Endothelial cell (in vitro differentiated cells): ENCODE measurements at regions not wholly inside any gene's neighbourhood (a gene's known extent, or its start where the extent isn't known, plus 50 kb on each side); places are given as distances from the start of the nearest gene placed in this dataset.

Experiments used
- DNase-seq: peaks from one replicate; pipeline ENCODE4 v3.0.0; 2021; ENCODE audit warnings: low spot score
- H3K27ac Mint-ChIP-seq: one replicate; pipeline ENCODE4 v1.8.0; 2021; ENCODE audit warnings: mixed read lengths, inconsistent platforms; ENCODE audit not compliant: unreplicated experiment
- H3K27me3 Mint-ChIP-seq: one replicate; pipeline ENCODE4 v1.8.0; 2021; ENCODE audit warnings: mild to moderate bottlenecking, moderate library complexity, mixed read lengths, inconsistent platforms; ENCODE audit not compliant: unreplicated experiment
- H3K36me3 Mint-ChIP-seq: one replicate; pipeline ENCODE4 v1.8.0; 2021; ENCODE audit warnings: mild to moderate bottlenecking, low read depth, mixed read lengths, inconsistent platforms; ENCODE audit not compliant: unreplicated experiment
- H3K4me1 Mint-ChIP-seq: one replicate; pipeline ENCODE4 v1.8.0; 2021; ENCODE audit warnings: mild to moderate bottlenecking, mixed read lengths, inconsistent platforms; ENCODE audit not compliant: unreplicated experiment
- H3K4me3 Mint-ChIP-seq: one replicate; pipeline ENCODE4 v1.8.0; 2021; ENCODE audit warnings: mild to moderate bottlenecking, mixed read lengths, inconsistent platforms; ENCODE audit not compliant: unreplicated experiment
- H3K9me3 Mint-ChIP-seq: one replicate; pipeline ENCODE4 v1.8.0; 2021; ENCODE audit warnings: mixed read lengths, inconsistent platforms; ENCODE audit not compliant: unreplicated experiment
- CTCF ChIP-seq: fragments of 200-600 bp; sonication (generic); IDR thresholded peaks from one replicate; pipeline ENCODE4 v1.5.0; 2021; ENCODE audit warnings: antibody characterized with exemption; ENCODE audit not compliant: unreplicated experiment

- H3K27me3 Mint-ChIP-seq, result peaks cover 12% of the 10 kb centered on the region
- no peak for DNase-seq
- peaks cover 24% of the 10 kb centered on the region for H3K4me1 Mint-ChIP-seq
- peak overlapping the region; percentile 11 for H3K4me3 Mint-ChIP-seq
- H3K9me3 Mint-ChIP-seq, result no peaks in the 10 kb centered on the region
- H3K36me3 Mint-ChIP-seq, result no peaks in the 10 kb centered on the region
- no peak overlapping the region for H3K27ac Mint-ChIP-seq
- TF ChIP-seq CTCF, result no peak
Measured at GRCh38 chr2:43054367-43054766, 172.0 kb downstream of the ZFP36L2 start.

- Mint-ChIP-seq H3K36me3 (no peaks in the 10 kb centered on the region), H3K27me3 (peaks cover 10% of the 10 kb centered on the region), H3K9me3 (no peaks in the 10 kb centered on the region), H3K27ac (no peak overlapping the region), H3K4me1 (peaks cover 23% of the 10 kb centered on the region), H3K4me3 (no peak overlapping the region)
- DNase-seq, result no peak
- no peak for TF ChIP-seq CTCF
Measured at GRCh38 chr2:43052944-43053306, 173.5 kb downstream of the ZFP36L2 start.

- Mint-ChIP-seq H3K27me3 (peaks cover 10% of the 10 kb centered on the region), H3K4me1 (peaks cover 23% of the 10 kb centered on the region), H3K36me3 (no peaks in the 10 kb centered on the region), H3K9me3 (no peaks in the 10 kb centered on the region), H3K27ac (no peak overlapping the region), H3K4me3 (no peak overlapping the region)
- no peak for DNase-seq
- TF ChIP-seq CTCF, result no peak
Measured at GRCh38 chr2:43052204-43052943, 174.0 kb downstream of the ZFP36L2 start.

- Mint-ChIP-seq H3K4me3 (no peak overlapping the region), H3K4me1 (peaks cover 29% of the 10 kb centered on the region), H3K27me3 (peaks cover 12% of the 10 kb centered on the region), H3K27ac (no peak overlapping the region), H3K36me3 (no peaks in the 10 kb centered on the region), H3K9me3 (no peaks in the 10 kb centered on the region)
- DNase-seq, result no peak
- no peak for TF ChIP-seq CTCF
Measured at GRCh38 chr2:43051338-43051737, 175.1 kb downstream of the ZFP36L2 start.

GRCh38 chr2:43050866-43051265 lies 175.5 kb downstream of the ZFP36L2 start:
- no peaks in the 10 kb centered on the region for H3K36me3 Mint-ChIP-seq
- no peak for TF ChIP-seq CTCF
- no peak overlapping the region for H3K4me3 Mint-ChIP-seq
- H3K27ac Mint-ChIP-seq, result no peak overlapping the region
- H3K4me1 Mint-ChIP-seq, result peaks cover 34% of the 10 kb centered on the region
- peaks cover 12% of the 10 kb centered on the region for H3K27me3 Mint-ChIP-seq
- DNase-seq, result no peak
- no peaks in the 10 kb centered on the region for H3K9me3 Mint-ChIP-seq
